Esophagus muscularis mucosa (tissue), 4 donors: ENCODE measurements at regions not wholly inside any gene's neighbourhood (a gene's known extent, or its start where the extent isn't known, plus 50 kb on each side); places are given as distances from the start of the nearest gene placed in this dataset.
"Not testable (repeated sequence)": the region's sequence is repeated elsewhere in the genome, so short reads cannot be mapped to it uniquely, and the experiment has no call there.

Source experiments
- DNase-seq: peaks from one replicate; pipeline ENCODE4 v3.0.0-alpha.2; 2017; ENCODE audit errors: extremely low spot score
- H3K27ac ChIP-seq, 4 donors: fragments of 200-600 bp; sonication (generic); replicated peaks in 1 of 4; 1 replicate in 3 of 4; 2 replicates in 1 of 4; pipeline ENCODE4 v1.5.1; 2016 to 2019; ENCODE audit warnings: mild to moderate bottlenecking in 1 of 4
- H3K27me3 ChIP-seq, 4 donors: fragments of 200-600 bp; sonication (generic); one replicate each; pipeline versions ENCODE4 v1.5.1 to v1.6.0; 2016 to 2019
- H3K36me3 ChIP-seq, 4 donors: fragments of 200-600 bp; sonication (generic); one replicate each; pipeline ENCODE4 v1.5.1; 2016 to 2019
- H3K4me1 ChIP-seq, 4 donors: fragments of 200-600 bp; sonication (generic); one replicate each; pipeline ENCODE4 v1.5.1; 2016 to 2019
- H3K4me3 ChIP-seq, 4 donors: fragments of 200-600 bp; sonication (generic); 1 replicate in 2 of 4; 2 replicates in 2 of 4; pipeline ENCODE4 v1.5.1; 2016 to 2019; ENCODE audit warnings: mild to moderate bottlenecking in 4 of 4, moderate library complexity in 1 of 4
- H3K9me3 ChIP-seq, 4 donors: fragments of 200-600 bp; sonication (generic); 1 replicate in 3 of 4; 2 replicates in 1 of 4; pipeline ENCODE4 v1.5.1; 2016 to 2019
- WGBS: methylation state at CpG from one replicate; pipeline ENCODE4 v1.1.5; 2018; 5-methylcytosine and 5-hydroxymethylcytosine counted together
- intact Hi-C: fragments of 100-400 bp; cut with DNase I; formaldehyde crosslinking; loops from one replicate; pipeline ENCODE4 v1.15.1; 2023

GRCh38 chr21:7743940-7744339 is 2777.4 kb upstream of the TPTE start:
- H3K27ac ChIP-seq, H3K4me3 ChIP-seq, H3K27me3 ChIP-seq, intact Hi-C loops, H3K4me1 ChIP-seq, H3K36me3 ChIP-seq, DNase-seq, H3K9me3 ChIP-seq: not testable (repeated sequence)
- WGBS: no CpG with 5 or more reads among the region's 8 CpGs

GRCh38 chr21:7744406-7745099 is 2776.8 kb upstream of the TPTE start:
- H3K9me3 ChIP-seq, DNase-seq, H3K36me3 ChIP-seq, H3K27me3 ChIP-seq, H3K4me3 ChIP-seq, H3K4me1 ChIP-seq, H3K27ac ChIP-seq, intact Hi-C loops: not testable (repeated sequence)
- no CpG with 5 or more reads among the region's 49 CpGs for WGBS

GRCh38 chr21:7745100-7745450 is 2776.3 kb upstream of the TPTE start:
- H3K27ac ChIP-seq, H3K4me3 ChIP-seq, H3K36me3 ChIP-seq, H3K27me3 ChIP-seq, H3K9me3 ChIP-seq, DNase-seq, H3K4me1 ChIP-seq, intact Hi-C loops: not testable (repeated sequence)
- no CpG with 5 or more reads among the region's 33 CpGs for WGBS

GRCh38 chr21:7747964-7748363 is 2773.4 kb upstream of the TPTE start:
- DNase-seq, H3K27me3 ChIP-seq, H3K36me3 ChIP-seq, H3K4me1 ChIP-seq, intact Hi-C loops, H3K9me3 ChIP-seq, H3K27ac ChIP-seq, H3K4me3 ChIP-seq: not testable (repeated sequence)
- no CpG with 5 or more reads among the region's 2 CpGs for WGBS

- H3K9me3 ChIP-seq, H3K27me3 ChIP-seq, DNase-seq, H3K36me3 ChIP-seq, H3K4me1 ChIP-seq, H3K27ac ChIP-seq, intact Hi-C loops, H3K4me3 ChIP-seq: not testable (repeated sequence)
- WGBS: no CpG with 5 or more reads among the region's 2 CpGs
Measured at GRCh38 chr21:7752611-7753010, 2768.8 kb upstream of the TPTE start.

- no CpG with 5 or more reads among the region's 11 CpGs for WGBS
- H3K36me3 ChIP-seq, intact Hi-C loops, H3K9me3 ChIP-seq, H3K4me1 ChIP-seq, DNase-seq, H3K27me3 ChIP-seq, H3K27ac ChIP-seq, H3K4me3 ChIP-seq: not testable (repeated sequence)
Measured at GRCh38 chr21:7753380-7753877, 2768.0 kb upstream of the TPTE start.

- H3K36me3 ChIP-seq, H3K4me1 ChIP-seq, H3K27ac ChIP-seq, DNase-seq, H3K4me3 ChIP-seq, intact Hi-C loops, H3K27me3 ChIP-seq, H3K9me3 ChIP-seq: not testable (repeated sequence)
- no CpG with 5 or more reads among the region's 5 CpGs for WGBS
Measured at GRCh38 chr21:7769985-7770384, 2751.4 kb upstream of the TPTE start.

GRCh38 chr21:7774219-7774618 is 2747.2 kb upstream of the TPTE start:
- H3K4me1 ChIP-seq, H3K4me3 ChIP-seq, H3K27me3 ChIP-seq, H3K9me3 ChIP-seq, H3K36me3 ChIP-seq, intact Hi-C loops, DNase-seq, H3K27ac ChIP-seq: not testable (repeated sequence)
- no CpG with 5 or more reads among the region's 5 CpGs for WGBS

- H3K4me3 ChIP-seq, H3K27ac ChIP-seq, H3K4me1 ChIP-seq, H3K27me3 ChIP-seq, intact Hi-C loops, H3K9me3 ChIP-seq, H3K36me3 ChIP-seq: not testable (repeated sequence)
- DNase-seq: peak; percentile 53
- 91% methylated on average over 6 of the region's 7 CpGs for WGBS
Measured at GRCh38 chr21:7775327-7775984, 2745.9 kb upstream of the TPTE start.

- H3K9me3 ChIP-seq, DNase-seq, H3K4me3 ChIP-seq, H3K27me3 ChIP-seq, intact Hi-C loops, H3K36me3 ChIP-seq, H3K4me1 ChIP-seq, H3K27ac ChIP-seq: not testable (repeated sequence)
- 83% methylated on average over 1 of the region's 6 CpGs for WGBS
Measured at GRCh38 chr21:7776035-7776434, 2745.3 kb upstream of the TPTE start.

- H3K27ac ChIP-seq, H3K27me3 ChIP-seq, H3K4me3 ChIP-seq, H3K4me1 ChIP-seq, DNase-seq, intact Hi-C loops, H3K9me3 ChIP-seq, H3K36me3 ChIP-seq: not testable (repeated sequence)
- no CpG with 5 or more reads among the region's 2 CpGs for WGBS
Measured at GRCh38 chr21:7776622-7777021, 2744.8 kb upstream of the TPTE start.

GRCh38 chr21:7777289-7777688 is 2744.1 kb upstream of the TPTE start:
- H3K4me3 ChIP-seq, H3K27ac ChIP-seq, DNase-seq, H3K4me1 ChIP-seq, intact Hi-C loops, H3K27me3 ChIP-seq, H3K36me3 ChIP-seq, H3K9me3 ChIP-seq: not testable (repeated sequence)
- no CpG with 5 or more reads among the region's 11 CpGs for WGBS

GRCh38 chr21:7787427-7788078 is 2733.8 kb upstream of the TPTE start:
- H3K4me1 ChIP-seq, DNase-seq, H3K4me3 ChIP-seq, H3K27ac ChIP-seq, H3K9me3 ChIP-seq, H3K27me3 ChIP-seq, intact Hi-C loops, H3K36me3 ChIP-seq: not testable (repeated sequence)
- no CpG with 5 or more reads among the region's 5 CpGs for WGBS
